DND-41 (cell line): ENCODE measurements at regions not wholly inside any gene's neighbourhood (a gene's known extent, or its start where the extent isn't known, plus 50 kb on each side); places are given as distances from the start of the nearest gene placed in this dataset.
A peak's percentile ranks its signal among the peaks of the same experiment; 100 is the strongest.

Experiments
- ATAC-seq: fragments of 200-7000 bp; cut with Tn5 transposase; 3 replicates; pipeline ENCODE4 v1.9.1; 2021; ENCODE audit warnings: low read depth; ENCODE audit not compliant: insufficient read depth
- DNase-seq: peaks from one replicate; pipeline ENCODE4 v3.0.0-alpha.2; 2020
- H2AFZ ChIP-seq: 2 replicates; pipeline ENCODE4 v1.6.0; 2012; ENCODE audit warnings: low read depth, low read length
- H3K27ac ChIP-seq: 2 replicates; pipeline ENCODE4 v1.5.1; 2012; ENCODE audit warnings: low read length, inconsistent platforms
- H3K27me3 ChIP-seq: fragments of 200-600 bp; sonication (generic); 2 replicates; pipeline ENCODE4 v1.6.0; 2012; ENCODE audit warnings: low read length, mild to moderate bottlenecking, inconsistent platforms; ENCODE audit not compliant: insufficient read depth, poor library complexity
- H3K36me3 ChIP-seq: 2 replicates; pipeline ENCODE4 v1.5.1; 2012; ENCODE audit warnings: low read length, inconsistent platforms; ENCODE audit not compliant: insufficient read depth
- H3K4me1 ChIP-seq: 2 replicates; pipeline ENCODE4 v1.5.1; 2012; ENCODE audit warnings: mild to moderate bottlenecking, low read length; ENCODE audit not compliant: insufficient read depth
- H3K4me2 ChIP-seq: 2 replicates; pipeline ENCODE4 v1.6.0; 2012; ENCODE audit warnings: mild to moderate bottlenecking, moderate library complexity, low read length, inconsistent platforms; ENCODE audit not compliant: insufficient read depth
- H3K4me3 ChIP-seq, 2 experiments: fragments of 200-600 bp in 1 of 2; shearing (Covaris generic) in 1 of 2; 2 replicates each; pipeline ENCODE4 v1.5.1; 2012 to 2016; ENCODE audit warnings: inconsistent platforms in 2 of 2, low read length in 2 of 2, mild to moderate bottlenecking in 2 of 2, low read depth in 1 of 2, moderate library complexity in 1 of 2
- H3K79me2 ChIP-seq: 2 replicates; pipeline ENCODE4 v1.6.0; 2012; ENCODE audit warnings: low read length, inconsistent platforms; ENCODE audit not compliant: insufficient read depth
- H3K9ac ChIP-seq: 2 replicates; pipeline ENCODE4 v1.6.0; 2012; ENCODE audit warnings: low read depth, mild to moderate bottlenecking, inconsistent platforms, low read length, moderate library complexity
- H3K9me3 ChIP-seq: 2 replicates; pipeline ENCODE4 v1.5.1; 2012; ENCODE audit warnings: low read length, moderate library complexity, mild to moderate bottlenecking, inconsistent platforms; ENCODE audit not compliant: insufficient read depth, severe bottlenecking
- H4K20me1 ChIP-seq: 2 replicates; pipeline ENCODE4 v1.6.0; 2012; ENCODE audit warnings: low read length; ENCODE audit not compliant: insufficient read depth
- CTCF ChIP-seq: IDR thresholded peaks from 2 replicates; pipeline ENCODE4 v1.5.1; 2012; ENCODE audit warnings: borderline replicate concordance, low read length, moderate library complexity, mild to moderate bottlenecking; ENCODE audit not compliant: poor library complexity, severe bottlenecking; ENCODE audit errors: extremely low read depth
- EZH2 ChIP-seq: IDR thresholded peaks from 3 replicates; pipeline ENCODE4 v1.6.1; 2012; ENCODE audit warnings: borderline replicate concordance, low read depth, mild to moderate bottlenecking, moderate library complexity, low read length, inconsistent platforms; ENCODE audit not compliant: severe bottlenecking

DNA sequence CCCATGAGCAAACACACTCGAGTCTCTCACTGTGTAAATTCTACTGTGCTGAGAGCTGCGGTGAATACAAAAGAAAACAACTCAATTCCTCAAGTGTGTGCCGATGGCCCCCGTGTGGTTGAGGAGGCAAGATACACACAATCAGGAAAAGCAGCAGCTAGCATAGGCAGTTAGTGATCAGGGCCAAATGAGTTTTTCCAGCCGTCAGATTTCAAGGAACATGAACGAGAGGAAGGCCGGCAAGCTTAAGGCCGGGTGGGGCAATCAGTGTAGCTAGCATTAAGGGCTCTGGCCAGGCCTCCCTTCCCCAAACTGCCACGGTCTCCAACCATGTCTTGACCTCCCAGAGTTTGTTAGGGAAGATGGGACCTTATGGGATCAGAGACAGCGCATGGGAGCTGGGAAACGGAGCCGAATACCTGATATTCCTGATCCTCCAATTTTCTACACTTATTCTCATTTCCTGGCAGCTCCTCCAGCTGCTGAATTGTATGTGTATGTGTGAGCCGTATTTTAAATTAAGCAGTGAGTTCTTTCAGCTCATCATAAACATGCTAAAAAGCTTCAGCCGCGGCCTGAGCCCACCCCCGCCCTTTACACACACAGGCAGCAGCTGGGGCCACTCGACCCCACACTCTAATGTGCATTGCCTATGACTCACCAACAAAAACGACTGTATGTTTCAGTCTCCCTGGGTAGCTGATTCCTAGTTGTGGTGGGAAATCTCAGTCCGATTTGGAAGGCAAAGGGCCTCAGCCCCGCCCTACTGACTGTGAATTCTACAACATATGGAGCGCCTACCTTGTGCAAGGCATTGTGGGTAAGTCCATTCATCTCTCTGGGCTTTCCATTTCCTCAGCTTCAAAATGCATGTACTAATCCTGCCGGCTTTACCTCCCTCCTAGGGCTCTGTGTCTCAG lies 59.9 kb downstream of the RTL9 start:
- Histone ChIP-seq H3K9ac (no peak overlapping the region), H4K20me1 (no peaks in the 10 kb centered on the region), H3K4me2 (no peak overlapping the region), H3K79me2 (no peaks in the 10 kb centered on the region), H2AFZ (no peak overlapping the region), H3K4me1 (no peaks in the 10 kb centered on the region), H3K36me3 (no peaks in the 10 kb centered on the region), H3K4me3 (no peak overlapping the region), H3K27ac (no peak overlapping the region), H3K27me3 (no peaks in the 10 kb centered on the region), H3K9me3 (no peaks in the 10 kb centered on the region)
- no peak for DNase-seq
- no peak for ATAC-seq
- TF ChIP-seq EZH2 (no peak), CTCF (no peak)

GRCh38 chrX:110419512-110419911 lies 60.9 kb downstream of the RTL9 start:
- DNase-seq (no peak), ATAC-seq (no peak)
- Histone ChIP-seq H3K9me3 (no peaks in the 10 kb centered on the region), H3K79me2 (no peaks in the 10 kb centered on the region), H3K4me1 (no peaks in the 10 kb centered on the region), H3K27me3 (no peaks in the 10 kb centered on the region), H3K36me3 (no peaks in the 10 kb centered on the region), H3K4me3 (no peak overlapping the region), H2AFZ (no peak overlapping the region), H4K20me1 (no peaks in the 10 kb centered on the region), H3K27ac (no peak overlapping the region), H3K9ac (no peak overlapping the region), H3K4me2 (no peak overlapping the region)
- TF ChIP-seq CTCF = no peak
- TF ChIP-seq EZH2 = no peak

DNA sequence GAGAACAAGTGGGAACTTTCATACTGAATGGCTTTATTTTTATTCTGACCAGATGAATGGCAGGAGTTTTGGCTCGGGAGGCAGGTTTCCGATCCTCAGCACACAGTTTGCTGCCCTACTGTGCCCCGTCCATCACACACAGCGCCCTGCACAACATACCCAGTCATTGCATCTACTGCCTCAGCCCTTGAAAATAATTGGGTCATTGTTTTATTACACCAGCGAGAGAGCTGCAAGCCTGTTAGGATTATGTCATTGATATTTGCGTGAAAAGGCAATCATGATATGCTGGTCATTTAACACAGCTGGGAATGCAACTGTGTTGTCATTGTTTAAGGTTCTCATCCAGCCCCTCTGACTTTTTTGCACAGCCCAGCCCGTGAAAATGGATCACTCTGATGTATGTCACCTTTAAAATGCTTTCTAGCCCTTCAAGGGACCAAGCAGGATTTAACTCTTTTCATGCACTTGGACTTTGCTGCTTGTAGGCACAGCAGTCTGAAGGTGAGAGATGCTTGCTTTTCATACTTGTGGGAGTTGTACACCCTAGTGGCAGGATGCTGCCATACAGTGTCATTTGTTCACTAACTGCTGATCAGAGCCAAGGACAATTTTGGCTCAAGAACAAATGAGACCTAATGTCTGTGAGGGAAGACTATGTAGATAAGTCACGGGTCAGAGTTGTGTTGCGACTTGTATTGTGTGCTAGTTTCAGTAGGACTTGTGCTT lies 62.3 kb downstream of the RTL9 start:
- Histone ChIP-seq H2AFZ (no peak overlapping the region), H3K4me1 (no peaks in the 10 kb centered on the region), H3K4me2 (no peak overlapping the region), H3K9ac (no peak overlapping the region), H3K9me3 (no peaks in the 10 kb centered on the region), H3K79me2 (no peaks in the 10 kb centered on the region), H3K4me3 (no peak overlapping the region), H3K36me3 (no peaks in the 10 kb centered on the region), H4K20me1 (no peaks in the 10 kb centered on the region), H3K27ac (no peak overlapping the region), H3K27me3 (no peaks in the 10 kb centered on the region)
- DNase-seq (no peak), ATAC-seq (no peak)
- TF ChIP-seq EZH2 = no peak
- TF ChIP-seq CTCF = peak; percentile 39
